GM21529 (cell line): ENCODE measurements at regions not wholly inside any gene's neighbourhood (a gene's known extent, or its start where the extent isn't known, plus 50 kb on each side); places are given as distances from the start of the nearest gene placed in this dataset.
A peak's percentile ranks its signal among the peaks of the same experiment; 100 is the strongest.

Experiments
- ATAC-seq: cut with Tn5 transposase; IDR thresholded peaks from one replicate; pipeline ENCODE4 v1.9.1; 2021; ENCODE audit not compliant: unreplicated experiment

DNA sequence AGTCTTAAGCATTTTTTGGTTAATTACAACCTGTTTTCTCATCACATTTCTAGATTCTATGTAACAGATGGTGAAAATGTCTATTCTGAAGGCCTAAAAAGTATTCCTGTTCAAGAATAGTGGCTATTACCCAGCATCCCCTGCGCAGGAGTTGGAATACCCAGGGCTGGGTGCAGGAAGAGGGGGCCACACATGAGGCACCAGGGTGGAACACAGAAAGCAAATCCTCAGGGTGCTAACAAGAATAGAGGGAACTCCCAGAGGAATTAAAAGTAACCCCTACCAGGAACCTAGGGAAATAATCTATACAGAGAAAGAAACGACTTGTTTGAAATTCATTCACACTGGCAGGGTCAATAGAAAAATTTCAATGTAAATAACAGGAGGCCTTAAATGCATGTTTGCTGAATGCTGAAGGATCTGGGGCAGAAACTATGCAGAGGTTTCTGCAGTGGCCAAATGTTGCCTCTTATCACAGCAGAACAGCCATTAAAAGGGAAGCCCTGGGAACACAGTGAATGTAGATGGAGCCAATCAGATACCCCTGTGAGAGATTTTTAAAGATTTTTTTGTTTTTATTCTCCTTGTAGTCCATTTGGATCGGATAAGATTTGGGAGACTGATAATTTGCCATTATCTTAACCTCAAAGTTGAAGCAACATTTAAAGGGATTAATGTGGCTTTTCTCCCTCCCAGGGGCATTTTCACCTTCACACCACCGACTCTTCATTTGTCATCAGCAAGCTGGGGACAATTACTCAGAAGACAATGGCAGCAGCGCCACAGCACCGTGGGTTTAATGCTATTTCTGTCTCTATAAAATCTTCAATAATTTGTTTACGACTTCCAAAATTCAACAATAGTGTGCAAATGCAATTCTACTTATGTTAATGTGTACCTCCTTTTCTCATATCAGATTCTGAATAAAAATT lies 196.0 kb upstream of the PSMD7 start:
- no peak for ATAC-seq

DNA sequence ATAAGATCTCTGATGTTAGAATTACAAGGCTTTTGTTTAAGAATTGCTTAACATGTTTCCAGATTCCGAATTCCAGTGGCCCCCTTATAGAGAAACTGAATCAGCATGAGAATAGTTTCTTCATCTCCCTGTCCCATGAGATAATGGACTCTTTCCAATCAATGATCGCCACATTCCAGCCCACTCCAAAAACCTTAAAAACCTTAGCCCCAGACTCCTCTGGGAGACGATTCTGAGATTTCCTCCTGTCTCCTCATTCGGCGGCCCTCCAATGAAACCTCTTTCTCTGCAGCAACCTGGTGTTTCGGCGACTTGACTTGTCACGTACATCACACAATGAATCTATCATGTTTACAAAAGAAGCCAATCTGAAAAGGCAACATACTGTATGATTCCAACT lies 197.1 kb upstream of the PSMD7 start:
- ATAC-seq: no peak

- ATAC-seq: no peak
Measured at GRCh38 chr16:74094962-74095361, 201.7 kb upstream of the PSMD7 start.

- ATAC-seq: peak; percentile 56
Measured at GRCh38 chr16:74094514-74094913, 202.1 kb upstream of the PSMD7 start.

GRCh38 chr16:74092336-74092735 lies 204.3 kb upstream of the PSMD7 start:
- no peak for ATAC-seq

DNA sequence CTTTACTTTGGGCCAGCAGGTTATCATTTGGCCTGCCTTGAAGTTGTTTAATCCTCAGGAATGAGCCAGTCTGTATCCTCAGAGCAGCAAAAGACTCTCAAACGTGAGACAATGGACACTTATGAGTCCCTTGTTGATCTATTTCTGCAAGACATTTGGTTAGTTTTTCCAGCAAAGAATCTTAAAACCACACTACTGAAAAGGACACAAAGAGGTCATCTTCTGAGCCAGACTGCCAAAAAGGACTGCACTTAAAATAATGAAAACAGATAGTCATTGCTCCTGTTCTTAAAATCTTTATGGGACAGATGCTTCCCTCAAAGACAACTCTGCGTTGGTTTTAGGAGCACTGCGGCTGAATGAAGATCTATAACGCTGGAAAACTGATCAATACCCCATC lies 205.7 kb upstream of the PSMD7 start:
- no peak for ATAC-seq

DNA sequence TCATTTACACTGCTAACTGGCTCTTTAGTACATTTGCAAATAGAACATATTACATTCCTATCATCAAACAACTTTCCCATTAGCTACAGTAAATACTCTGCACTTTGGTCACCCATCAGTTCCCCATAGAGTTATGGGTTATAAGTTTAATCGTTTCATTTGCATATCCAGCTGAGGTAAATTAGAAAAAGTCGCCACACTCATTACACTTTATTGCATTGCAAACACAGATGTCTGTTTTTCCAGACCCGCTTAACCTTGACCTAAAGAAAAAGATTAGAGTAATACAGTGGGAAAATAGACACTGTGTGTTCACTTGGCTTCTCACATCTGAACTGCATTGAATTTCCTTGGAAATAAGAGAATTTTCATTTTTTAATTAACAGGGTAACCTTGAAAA lies 213.1 kb upstream of the PSMD7 start:
- ATAC-seq: no peak

DNA sequence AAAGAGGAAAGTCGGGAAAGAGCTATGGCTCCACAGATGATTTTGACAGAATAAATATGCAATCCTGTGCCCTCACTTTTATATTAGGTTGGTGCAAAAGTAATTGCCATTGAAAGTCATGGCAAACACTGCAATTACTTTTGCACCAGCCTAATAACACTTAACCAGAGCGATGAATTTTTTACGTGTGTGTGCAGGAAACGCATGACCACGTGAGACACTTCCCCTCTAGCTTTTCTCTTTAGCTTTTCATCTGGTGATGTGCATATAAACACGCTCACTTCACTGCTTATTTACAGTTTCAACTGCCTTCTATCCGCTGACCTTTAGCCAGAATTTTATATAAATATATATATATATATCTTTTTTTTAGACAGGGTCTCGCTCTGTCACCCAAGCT lies 216.3 kb upstream of the PSMD7 start:
- no peak for ATAC-seq

DNA sequence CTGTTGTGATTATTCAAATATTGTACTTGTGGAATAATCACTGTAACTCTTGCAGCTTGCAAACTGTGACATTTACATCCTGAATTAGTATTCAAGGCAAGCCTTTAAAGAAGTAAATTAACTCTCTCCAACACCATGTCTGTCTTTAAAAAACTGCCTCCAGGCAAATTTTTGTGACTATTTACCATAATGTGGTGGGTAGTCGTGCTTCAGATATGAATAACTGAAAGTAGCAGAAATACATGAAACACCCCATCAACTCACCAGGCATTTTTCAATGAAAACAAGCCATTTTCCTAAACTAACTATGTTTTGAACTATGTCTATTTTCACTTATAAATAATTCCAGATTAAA lies 217.4 kb upstream of the PSMD7 start:
- ATAC-seq: peak; percentile 83

DNA sequence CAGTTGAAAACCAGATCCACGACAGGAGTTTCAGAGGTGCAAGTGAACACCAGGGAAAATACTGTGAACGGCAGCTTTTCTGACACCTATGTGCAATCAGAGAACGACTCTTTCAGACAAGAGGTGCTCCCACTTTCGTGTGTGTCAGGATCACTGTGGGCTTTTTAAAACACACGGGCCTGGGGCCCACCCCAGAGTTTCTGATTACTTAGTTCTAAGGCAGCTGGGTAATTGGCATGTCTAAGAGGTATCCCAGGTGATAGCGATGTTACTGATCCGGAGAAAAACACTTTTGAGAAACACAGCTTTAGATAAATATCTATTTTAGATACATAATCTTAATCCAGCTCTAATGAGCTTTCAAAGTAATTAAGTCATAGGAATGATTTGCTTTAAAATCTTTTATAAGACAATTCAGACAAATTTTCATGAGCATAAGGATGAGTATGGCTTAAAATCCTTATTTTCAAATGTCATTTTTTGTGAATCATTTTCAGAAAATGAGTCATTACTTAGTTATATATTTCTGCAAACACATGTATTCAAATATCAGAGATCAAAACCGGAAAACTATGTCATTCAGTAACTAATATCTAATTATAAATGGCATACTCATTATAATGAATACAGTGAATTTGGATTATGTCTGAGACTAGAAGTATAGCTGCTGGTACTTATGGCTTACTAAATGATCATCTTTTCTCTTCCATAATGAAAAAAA lies 217.9 kb upstream of the PSMD7 start:
- peak; percentile 80 for ATAC-seq

GRCh38 chr16:74076568-74076967 lies 220.0 kb upstream of the PSMD7 start:
- no peak for ATAC-seq

DNA sequence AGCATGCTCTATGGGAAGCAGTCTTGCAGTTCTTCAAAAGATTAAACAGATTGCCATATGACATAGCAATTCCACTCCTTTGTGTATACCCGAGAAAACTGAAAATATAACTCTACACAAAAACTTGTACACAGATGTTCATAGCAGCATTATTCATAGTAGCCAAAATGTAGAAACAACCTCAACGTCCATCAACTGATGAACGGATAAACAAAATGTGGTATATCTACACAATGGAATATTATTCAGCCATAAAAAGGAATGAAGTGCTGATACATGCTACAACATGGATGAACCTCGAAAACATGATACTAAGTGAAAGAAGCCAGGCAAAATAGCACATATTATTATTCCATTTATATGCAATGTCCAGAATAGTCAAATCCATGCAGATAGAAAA lies 221.2 kb upstream of the PSMD7 start:
- ATAC-seq: no peak

DNA sequence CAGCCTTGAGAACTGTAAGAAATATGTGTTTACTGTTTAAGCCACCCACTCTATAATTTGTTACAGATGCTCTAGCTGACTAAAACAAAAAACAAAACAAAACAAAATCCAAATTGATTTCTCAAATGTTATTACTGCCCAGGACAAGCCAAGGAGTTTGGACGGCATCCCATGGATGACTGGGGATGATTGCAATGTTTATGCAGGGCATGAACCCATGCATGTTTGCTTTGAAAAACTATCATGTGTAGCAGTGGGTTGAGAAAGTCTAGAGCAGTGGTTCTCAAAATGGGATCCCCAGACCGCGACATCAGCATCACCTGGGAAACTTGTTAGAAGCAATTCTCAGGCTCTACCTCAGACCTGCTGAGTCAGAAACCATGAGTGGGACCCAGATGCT lies 223.2 kb upstream of the PSMD7 start:
- no peak for ATAC-seq

DNA sequence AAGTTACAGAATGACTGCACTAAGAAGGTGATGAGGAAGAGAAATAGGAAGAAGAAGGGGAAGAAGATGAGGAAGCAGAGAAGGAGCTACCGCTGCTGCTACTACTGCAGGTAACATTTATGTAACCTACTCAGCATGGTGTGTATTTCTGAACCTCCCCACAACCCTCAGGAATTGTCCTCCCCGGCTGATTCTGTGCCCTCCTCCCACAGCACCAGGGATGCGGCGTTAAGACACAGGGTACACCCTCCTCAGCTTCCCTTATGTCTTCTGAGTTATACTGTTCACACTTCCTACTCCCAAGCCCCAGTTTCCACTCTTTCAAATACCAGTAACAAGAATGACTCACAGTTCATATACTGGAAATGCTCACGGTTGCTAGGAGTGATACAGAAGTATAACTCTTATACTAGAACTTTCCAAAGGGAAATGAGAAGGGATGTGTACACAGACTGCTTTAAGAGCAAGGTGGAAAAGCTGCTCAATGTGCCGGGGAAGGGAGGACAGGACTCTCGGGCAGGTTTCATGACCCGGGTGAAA lies 224.5 kb upstream of the PSMD7 start:
- no peak for ATAC-seq

- no peak for ATAC-seq
Measured at GRCh38 chr16:74070237-74070636, 226.4 kb upstream of the PSMD7 start.

GRCh38 chr16:74064120-74064735 lies 232.4 kb upstream of the PSMD7 start:
- no peak for ATAC-seq

DNA sequence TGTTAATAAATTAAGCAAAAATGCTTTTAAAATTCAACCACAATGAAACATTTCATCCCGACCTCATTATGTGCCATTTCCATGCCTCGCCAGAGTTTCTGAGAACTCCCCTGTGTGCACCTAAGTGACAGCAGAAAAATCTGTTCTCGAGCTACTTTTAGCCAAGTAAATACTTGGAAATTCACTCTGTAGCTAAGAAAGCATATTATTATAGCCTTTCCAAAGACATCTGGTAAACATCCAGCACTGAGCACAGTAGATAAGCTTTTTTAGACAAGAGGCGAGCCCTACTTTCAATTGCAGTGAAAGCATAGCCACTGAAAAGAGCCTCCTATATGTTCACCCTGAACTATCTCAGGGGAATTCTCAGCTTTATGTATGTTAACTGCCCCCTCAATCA lies 242.8 kb upstream of the PSMD7 start:
- no peak for ATAC-seq

- no peak for ATAC-seq
Measured at GRCh38 chr16:74053312-74053711, 243.3 kb upstream of the PSMD7 start.

DNA sequence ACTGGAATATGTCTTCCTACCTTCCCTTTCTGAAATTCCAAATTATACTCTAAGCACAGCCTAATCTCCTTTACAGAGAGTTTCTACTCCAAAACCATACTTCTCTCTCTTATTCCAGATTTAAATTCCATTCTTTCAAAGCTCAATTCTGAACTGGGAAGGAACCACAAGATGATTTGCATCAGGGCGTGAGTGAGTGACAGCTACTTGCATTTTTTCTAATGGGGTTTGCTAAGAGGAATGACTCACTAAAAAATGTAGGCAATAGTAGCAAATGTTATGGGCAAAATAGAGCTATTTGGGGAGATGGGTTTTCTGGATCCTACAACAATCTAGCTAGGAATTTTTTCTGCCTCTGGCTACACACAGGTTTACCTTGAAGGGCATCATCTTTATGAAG lies 244.6 kb upstream of the PSMD7 start:
- ATAC-seq: no peak

- ATAC-seq: no peak
Measured at GRCh38 chr16:74049027-74049426, 247.6 kb upstream of the PSMD7 start.

DNA sequence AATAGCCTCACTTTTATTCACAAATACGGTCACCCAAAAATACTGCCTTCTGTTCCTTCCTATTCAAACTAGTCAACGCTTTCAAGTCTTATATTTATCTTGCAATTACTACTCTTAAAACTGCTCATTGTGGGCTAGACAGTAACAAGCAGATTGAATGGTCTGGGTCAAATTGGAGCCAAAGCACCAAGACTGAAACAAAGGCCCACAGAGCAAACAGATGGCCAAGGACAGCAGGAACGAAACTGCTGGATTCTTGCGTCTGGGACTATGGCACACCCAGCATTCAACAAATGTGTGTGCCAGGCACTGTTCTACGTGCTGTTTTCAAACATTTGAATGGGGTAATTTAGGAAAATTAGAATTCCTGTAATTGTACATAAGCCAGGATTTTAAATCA lies 250.1 kb upstream of the PSMD7 start:
- no peak for ATAC-seq

DNA sequence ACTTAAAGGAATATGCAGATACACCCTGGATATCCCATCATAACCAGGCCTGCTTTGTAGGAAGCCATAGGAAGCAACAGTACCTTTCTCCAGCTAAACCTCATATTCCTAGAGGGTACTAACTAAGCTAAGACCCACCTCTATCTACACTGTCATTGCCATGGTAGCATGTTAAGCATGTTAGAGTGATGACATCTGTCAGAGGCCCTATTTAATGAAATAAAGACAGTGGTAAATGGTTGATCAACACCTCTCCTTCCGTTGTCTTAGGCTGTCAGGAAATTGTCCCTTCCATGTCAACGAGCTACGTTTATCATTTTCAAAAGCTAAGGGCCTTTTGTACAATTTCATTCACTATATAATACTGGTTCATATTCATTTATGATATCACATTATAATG lies 251.1 kb upstream of the PSMD7 start:
- no peak for ATAC-seq
